ENCODE measurements at regions not wholly inside any gene's neighbourhood (a gene's known extent, or its start where the extent isn't known, plus 50 kb on each side); places are given as distances from the start of the nearest gene placed in this dataset.

- TF ChIP-seq CTCF (conservative IDR thresholded peaks at IDR 0.05; ENCODE audit: low read depth, low read length) (no peak), POLR2A (IDR thresholded peaks at IDR 0.05; ENCODE audit: low read depth, low read length) (no peak), CEBPB (IDR thresholded peaks at IDR 0.05; ENCODE audit: low read depth, low read length) (no peak), MXI1 (IDR thresholded peaks at IDR 0.05; ENCODE audit: borderline replicate concordance, low read depth, low read length) (no peak), RFX5 (IDR thresholded peaks at IDR 0.05; ENCODE audit: low read depth, low read length) (no peak), CHD1 (IDR thresholded peaks at IDR 0.05; ENCODE audit: low read depth, low read length) (no peak), MAZ (IDR thresholded peaks at IDR 0.05; ENCODE audit: borderline replicate concordance, low read depth, low read length) (no peak)
Observed at GRCh38 chrX:107559506-107559905, 68.8 kb upstream of the PRPS1 start.
